H1 (cell line): ENCODE measurements at regions not wholly inside any gene's neighbourhood (a gene's known extent, or its start where the extent isn't known, plus 50 kb on each side); places are given as distances from the start of the nearest gene placed in this dataset.
"Not testable (repeated sequence)": the region's sequence is repeated elsewhere in the genome, so short reads cannot be mapped to it uniquely, and the experiment has no call there.

Experiments
- CTCF ChIA-PET: fragments of 300-600 bp; sonication (Branson Sonifier 250); formaldehyde crosslinking; loops from one replicate; lab custom pipeline; 2021; ENCODE audit not compliant: partially characterized antibody; lab: Charles Lee
- POLR2A ChIA-PET: fragments of 300-600 bp; sonication (Branson Sonifier 250); formaldehyde crosslinking; loops from one replicate; lab custom pipeline; 2021; ENCODE audit warnings: inconsistent platforms; ENCODE audit not compliant: partially characterized antibody; lab: Charles Lee
- DNase-seq, 2 experiments: peaks; one replicate each; pipeline versions ENCODE4 v3.0.0 to v3.0.0-alpha.2; 2010 to 2022; ENCODE audit warnings: low spot score in 2 of 2, low read depth in 1 of 2, mixed read lengths in 1 of 2
- FAIRE-seq: peaks from 2 replicates; lab custom pipeline; 2011; peaks lifted over from hg19 to GRCh38; lab: Jason Lieb, UNC
- H2AFZ ChIP-seq: 2 replicates; pipeline ENCODE4 v1.8.1; 2012; ENCODE audit warnings: low read length, inconsistent platforms
- H2AK5ac ChIP-seq: 2 replicates; pipeline ENCODE4 v1.6.1; 2013; ENCODE audit warnings: low read depth, low read length
- H2BK120ac ChIP-seq: replicated peaks from 2 replicates; pipeline ENCODE3; 2013; ENCODE audit warnings: low read depth, low read length, inconsistent platforms
- H2BK12ac ChIP-seq: 2 replicates; pipeline ENCODE4 v1.6.1; 2013; ENCODE audit warnings: low read depth, low read length
- H2BK15ac ChIP-seq: 2 replicates; pipeline ENCODE4 v1.6.1; 2013; ENCODE audit warnings: low read length
- H2BK20ac ChIP-seq: 2 replicates; pipeline ENCODE4 v1.6.1; 2013; ENCODE audit warnings: low read length
- H2BK5ac ChIP-seq: 2 replicates; pipeline ENCODE4 v1.6.1; 2013; ENCODE audit warnings: low read depth, low read length
- H3K14ac ChIP-seq: 2 replicates; pipeline ENCODE4 v1.6.1; 2013; ENCODE audit warnings: inconsistent platforms; ENCODE audit not compliant: insufficient read length
- H3K18ac ChIP-seq: 2 replicates; pipeline ENCODE4 v1.6.1; 2013; ENCODE audit warnings: low read length; ENCODE audit errors: extremely low read depth
- H3K23ac ChIP-seq: 2 replicates; pipeline ENCODE4 v1.6.1; 2013; ENCODE audit warnings: inconsistent platforms; ENCODE audit not compliant: insufficient read length
- H3K23me2 ChIP-seq: 2 replicates; pipeline ENCODE4 v1.6.1; 2013; ENCODE audit warnings: low read depth, low read length
- H3K27ac ChIP-seq: 2 replicates; pipeline ENCODE4 v1.6.1; 2011; ENCODE audit warnings: low read depth, low read length, inconsistent platforms
- H3K27me3 ChIP-seq, 4 experiments: replicated peaks in 1 of 4; 1 replicate in 1 of 4; 2 replicates in 3 of 4; pipeline versions ENCODE4 v1.6.1 to v1.8.1; 2011 to 2013; ENCODE audit warnings: low read length in 3 of 4, mild to moderate bottlenecking in 3 of 4, inconsistent platforms in 2 of 4, mixed read lengths in 2 of 4, moderate library complexity in 1 of 4; ENCODE audit not compliant: control insufficient read depth in 3 of 4, insufficient read depth in 3 of 4; ENCODE audit errors: extremely low read depth in 1 of 4
- H3K36me3 ChIP-seq, 4 experiments: 2 replicates each; pipeline versions ENCODE4 v1.6.1 to v1.8.1; 2011 to 2013; ENCODE audit warnings: mild to moderate bottlenecking in 4 of 4, low read length in 3 of 4, moderate library complexity in 2 of 4, control low read depth in 1 of 4, inconsistent platforms in 1 of 4; ENCODE audit not compliant: insufficient read depth in 4 of 4, control insufficient read depth in 2 of 4
- H3K4ac ChIP-seq: replicated peaks from 2 replicates; pipeline ENCODE3; 2013; ENCODE audit warnings: low read length, low read depth, mixed read lengths, inconsistent platforms; ENCODE audit not compliant: insufficient read length
- H3K4me1 ChIP-seq, 4 experiments: replicated peaks in 1 of 4; 1 replicate in 1 of 4; 2 replicates in 3 of 4; pipeline versions ENCODE4 v1.6.1 to v1.8.1; 2011 to 2013; ENCODE audit warnings: low read length in 3 of 4, inconsistent platforms in 2 of 4, mixed read lengths in 1 of 4; ENCODE audit not compliant: insufficient read depth in 4 of 4, control insufficient read depth in 3 of 4
- H3K4me2 ChIP-seq, 2 experiments: 2 replicates each; pipeline versions ENCODE4 v1.6.1 to v1.8.1; 2011 to 2013; ENCODE audit warnings: low read depth in 2 of 2, low read length in 2 of 2, control low read depth in 1 of 2, inconsistent platforms in 1 of 2, mild to moderate bottlenecking in 1 of 2; ENCODE audit not compliant: insufficient read depth in 1 of 2
- H3K4me3 ChIP-seq, 4 experiments: fragments of 200-600, 300-600 bp in 1 of 4; sonication (generic), shearing (Covaris generic), sonication (Bioruptor Twin) in 1 of 4; 2 replicates each; pipeline versions ENCODE4 v1.5.1 to v1.8.1; 2011 to 2016; ENCODE audit warnings: low read length in 4 of 4, low read depth in 3 of 4, control low read depth in 2 of 4, inconsistent platforms in 2 of 4, mild to moderate bottlenecking in 2 of 4, mixed read lengths in 1 of 4, moderate library complexity in 1 of 4; ENCODE audit not compliant: insufficient read depth in 2 of 4; ENCODE audit errors: extremely low read depth in 1 of 4
- H3K56ac ChIP-seq: replicated peaks from 2 replicates; pipeline ENCODE3; 2013; ENCODE audit warnings: low read depth, mild to moderate bottlenecking, mixed read lengths, low read length, inconsistent platforms; ENCODE audit not compliant: insufficient read length
- H3K79me1 ChIP-seq: 2 replicates; pipeline ENCODE4 v1.6.1; 2013; ENCODE audit warnings: low read depth, low read length, control low read depth
- H3K79me2 ChIP-seq, 2 experiments: 2 replicates each; pipeline versions ENCODE4 v1.6.1 to v1.8.1; 2012 to 2013; ENCODE audit warnings: low read length in 2 of 2, mild to moderate bottlenecking in 2 of 2, inconsistent platforms in 1 of 2; ENCODE audit not compliant: insufficient read depth in 2 of 2, control insufficient read depth in 1 of 2
- H3K9ac ChIP-seq, 4 experiments: replicated peaks in 1 of 4; 1 replicate in 1 of 4; 2 replicates in 3 of 4; pipeline versions ENCODE4 v1.6.1 to v1.8.1; 2011 to 2013; ENCODE audit warnings: low read depth in 3 of 4, low read length in 3 of 4, control low read depth in 2 of 4, mild to moderate bottlenecking in 2 of 4, moderate library complexity in 2 of 4, inconsistent platforms in 1 of 4; ENCODE audit errors: extremely low read depth in 1 of 4
- H3K9me3 ChIP-seq, 2 experiments: 2 replicates each; pipeline versions ENCODE4 v1.6.1 to v1.8.1; 2012 to 2013; ENCODE audit warnings: mild to moderate bottlenecking in 2 of 2, moderate library complexity in 2 of 2, control low read depth in 1 of 2, inconsistent platforms in 1 of 2, low read depth in 1 of 2, low read length in 1 of 2, mixed read lengths in 1 of 2; ENCODE audit not compliant: insufficient read depth in 2 of 2
- H4K20me1 ChIP-seq, 2 experiments: replicated peaks in 1 of 2; 2 replicates each; pipeline versions ENCODE3 to v1.8.1; 2011 to 2013; ENCODE audit warnings: inconsistent platforms in 2 of 2, low read length in 2 of 2, mild to moderate bottlenecking in 1 of 2; ENCODE audit not compliant: insufficient read depth in 2 of 2, control insufficient read depth in 1 of 2
- H4K5ac ChIP-seq: 2 replicates; pipeline ENCODE4 v1.6.1; 2013; ENCODE audit warnings: low read length, low read depth, mixed read lengths, inconsistent platforms; ENCODE audit not compliant: insufficient read length
- H4K8ac ChIP-seq: 2 replicates; pipeline ENCODE4 v1.8.0; 2013; ENCODE audit warnings: mild to moderate bottlenecking, moderate library complexity, low read length, inconsistent platforms; ENCODE audit not compliant: insufficient read depth; ENCODE audit errors: extremely low read depth
- H4K91ac ChIP-seq: replicated peaks from 2 replicates; pipeline ENCODE3; 2013; ENCODE audit warnings: low read length, mixed read lengths, inconsistent platforms; ENCODE audit not compliant: insufficient read length
- WGBS, 2 experiments: shearing (Covaris generic) in 1 of 2; methylation state at CpG; one replicate each; pipeline versions ENCODE4 v1.1.6 to v1.1.7; 2013 to 2015; ENCODE audit warnings: low lambda C conversion rate in 2 of 2, mixed read lengths in 2 of 2, inconsistent platforms in 1 of 2, low coverage in 1 of 2, missing lambda C conversion rate in 1 of 2; ENCODE audit not compliant: insufficient replicate concordance in 2 of 2, insufficient coverage in 1 of 2, insufficient read length in 1 of 2; ENCODE audit errors: extremely low coverage in 1 of 2, missing lambda C conversion rate in 1 of 2; 5-methylcytosine and 5-hydroxymethylcytosine counted together

DNA sequence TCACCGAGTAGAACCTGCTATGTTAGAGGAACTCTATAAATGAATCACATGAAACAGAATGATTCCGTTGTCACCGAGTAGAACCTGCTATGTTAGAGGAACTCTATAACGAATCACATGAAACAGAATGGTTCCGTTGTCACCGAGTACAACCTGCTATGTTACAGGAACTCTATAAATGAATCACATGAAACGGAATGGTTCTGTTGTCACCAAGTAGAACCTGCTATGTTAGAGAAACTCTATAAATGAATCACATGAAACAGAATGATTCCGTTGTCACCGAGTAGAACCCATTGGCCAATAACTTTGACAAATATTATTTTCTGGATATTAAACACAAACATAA, 309.1 kb upstream of the FRG1 start:
- H2AK5ac ChIP-seq, FAIRE-seq, H3K23ac ChIP-seq, POLR2A ChIA-PET, H2BK15ac ChIP-seq, DNase-seq, H3K27ac ChIP-seq, H3K27me3 ChIP-seq, H3K4ac ChIP-seq, H2BK20ac ChIP-seq, H3K4me3 ChIP-seq, H2BK120ac ChIP-seq, H4K91ac ChIP-seq, H3K4me1 ChIP-seq, H3K23me2 ChIP-seq, H2AFZ ChIP-seq, H2BK5ac ChIP-seq, CTCF ChIA-PET, H2BK12ac ChIP-seq, H3K9ac ChIP-seq, H3K18ac ChIP-seq, H4K5ac ChIP-seq, H3K79me2 ChIP-seq, H4K20me1 ChIP-seq, H3K4me2 ChIP-seq, H4K8ac ChIP-seq, H3K56ac ChIP-seq, H3K14ac ChIP-seq, H3K36me3 ChIP-seq, H3K9me3 ChIP-seq, H3K79me1 ChIP-seq: not testable (repeated sequence)
- 85% methylated on average over 9 of the region's 9 CpGs; no CpG with 5 or more reads in 1 of the 2 experiments for WGBS, 2 experiments
